ENCODE measurements at regions not wholly inside any gene's neighbourhood (a gene's known extent, or its start where the extent isn't known, plus 50 kb on each side); places are given as distances from the start of the nearest gene placed in this dataset.
A peak's percentile ranks its signal among the peaks of the same experiment; 100 is the strongest.

DNA sequence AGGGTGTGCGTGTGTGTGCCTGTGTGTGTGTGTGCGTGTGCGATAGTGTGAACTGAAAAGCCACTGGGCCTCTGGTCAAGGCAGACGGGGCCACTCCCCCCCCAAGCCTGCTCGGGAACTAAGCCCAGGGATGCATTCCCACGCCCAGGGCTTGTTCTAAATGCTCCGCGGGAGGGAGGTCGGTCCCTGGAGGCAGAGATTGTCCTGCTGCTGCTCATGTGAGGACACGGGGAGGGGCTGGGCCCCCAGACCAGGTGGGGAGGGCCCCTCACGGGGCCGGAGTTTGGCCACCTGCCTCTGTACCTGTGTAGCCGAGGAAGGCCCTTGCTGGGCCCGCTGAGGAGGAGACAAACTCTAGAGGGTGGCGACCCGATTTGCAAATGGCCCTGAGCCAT is 93.9 kb downstream of the PDGFA start:
- DNase-seq: no peak
- Mint-ChIP-seq H3K4me3 (ENCODE audit: unreplicated experiment) (no peak overlapping the region), H3K36me3 (ENCODE audit: unreplicated experiment) (peaks cover 10% of the 10 kb centered on the region), H3K4me1 (ENCODE audit: low read depth, unreplicated experiment) (peaks cover 6% of the 10 kb centered on the region), H3K27me3 (ENCODE audit: unreplicated experiment) (peaks cover 6% of the 10 kb centered on the region), H3K27ac (ENCODE audit: unreplicated experiment) (peak overlapping the region; percentile 33), H3K9me3 (ENCODE audit: unreplicated experiment) (peaks cover 5% of the 10 kb centered on the region)
- TF ChIP-seq CTCF (IDR thresholded peaks at IDR 0.05; ENCODE audit: partially characterized antibody, unreplicated experiment): no peak

- peaks cover 6% of the 10 kb centered on the region for H3K27me3 Mint-ChIP-seq (ENCODE audit: unreplicated experiment)
- peaks cover 5% of the 10 kb centered on the region for H3K9me3 Mint-ChIP-seq (ENCODE audit: unreplicated experiment)
- no peak overlapping the region for H3K27ac Mint-ChIP-seq (ENCODE audit: unreplicated experiment)
Observed at GRCh38 chr7:426510-426909, 93.1 kb downstream of the PDGFA start.

DNA sequence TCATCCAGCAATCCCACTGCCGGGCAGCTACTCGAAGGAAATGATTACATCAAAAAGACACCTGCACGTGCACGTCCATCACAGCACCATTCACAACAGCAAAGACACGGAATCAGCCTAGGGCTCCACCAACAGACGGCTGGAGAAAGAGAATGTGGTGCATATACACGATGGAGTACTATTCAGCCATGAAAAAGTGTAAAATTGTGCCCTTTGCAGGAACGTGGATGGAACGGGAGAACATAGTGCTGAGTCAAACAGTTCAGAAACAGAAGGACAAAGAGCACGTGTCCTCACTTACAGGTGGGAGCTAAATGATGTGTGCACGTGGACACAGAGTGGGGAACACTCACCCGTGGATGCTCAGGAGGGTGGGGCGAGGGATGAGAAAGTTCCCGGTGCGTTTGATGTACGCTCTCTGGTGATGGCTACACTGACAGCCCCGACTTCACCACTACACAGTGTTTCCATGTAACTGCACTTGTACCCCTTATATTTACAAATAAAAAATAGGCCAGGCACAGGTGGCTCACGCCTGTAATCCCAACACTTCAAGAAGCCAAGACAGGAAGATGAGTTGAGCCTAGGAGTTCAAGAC is 92.0 kb downstream of the PDGFA start:
- Mint-ChIP-seq H3K36me3 (ENCODE audit: unreplicated experiment) (peaks cover 10% of the 10 kb centered on the region), H3K4me1 (ENCODE audit: low read depth, unreplicated experiment) (peaks cover 6% of the 10 kb centered on the region), H3K27me3 (ENCODE audit: unreplicated experiment) (peaks cover 6% of the 10 kb centered on the region), H3K27ac (ENCODE audit: unreplicated experiment) (no peak overlapping the region), H3K4me3 (ENCODE audit: unreplicated experiment) (no peak overlapping the region), H3K9me3 (ENCODE audit: unreplicated experiment) (peaks cover 5% of the 10 kb centered on the region)
- TF ChIP-seq CTCF (IDR thresholded peaks at IDR 0.05; ENCODE audit: partially characterized antibody, unreplicated experiment): no peak
- no peak for DNase-seq

More at GRCh38 chr7:426510-426909, 93.1 kb downstream of the PDGFA start:
- Mint-ChIP-seq H3K4me3 (ENCODE audit: unreplicated experiment) (no peak overlapping the region), H3K36me3 (ENCODE audit: unreplicated experiment) (peaks cover 10% of the 10 kb centered on the region), H3K4me1 (ENCODE audit: low read depth, unreplicated experiment) (peaks cover 6% of the 10 kb centered on the region)
- no peak for TF ChIP-seq CTCF (IDR thresholded peaks at IDR 0.05; ENCODE audit: partially characterized antibody, unreplicated experiment)
- DNase-seq: no peak

GRCh38 chr7:428387-428786 is 91.3 kb downstream of the PDGFA start:
- Mint-ChIP-seq H3K4me3 (ENCODE audit: unreplicated experiment) (no peak overlapping the region), H3K36me3 (ENCODE audit: unreplicated experiment) (peaks cover 10% of the 10 kb centered on the region), H3K27ac (ENCODE audit: unreplicated experiment) (no peak overlapping the region), H3K4me1 (ENCODE audit: low read depth, unreplicated experiment) (peaks cover 6% of the 10 kb centered on the region), H3K9me3 (ENCODE audit: unreplicated experiment) (peaks cover 5% of the 10 kb centered on the region), H3K27me3 (ENCODE audit: unreplicated experiment) (peaks cover 6% of the 10 kb centered on the region)
- DNase-seq: no peak
- no peak for TF ChIP-seq CTCF (IDR thresholded peaks at IDR 0.05; ENCODE audit: partially characterized antibody, unreplicated experiment)

DNA sequence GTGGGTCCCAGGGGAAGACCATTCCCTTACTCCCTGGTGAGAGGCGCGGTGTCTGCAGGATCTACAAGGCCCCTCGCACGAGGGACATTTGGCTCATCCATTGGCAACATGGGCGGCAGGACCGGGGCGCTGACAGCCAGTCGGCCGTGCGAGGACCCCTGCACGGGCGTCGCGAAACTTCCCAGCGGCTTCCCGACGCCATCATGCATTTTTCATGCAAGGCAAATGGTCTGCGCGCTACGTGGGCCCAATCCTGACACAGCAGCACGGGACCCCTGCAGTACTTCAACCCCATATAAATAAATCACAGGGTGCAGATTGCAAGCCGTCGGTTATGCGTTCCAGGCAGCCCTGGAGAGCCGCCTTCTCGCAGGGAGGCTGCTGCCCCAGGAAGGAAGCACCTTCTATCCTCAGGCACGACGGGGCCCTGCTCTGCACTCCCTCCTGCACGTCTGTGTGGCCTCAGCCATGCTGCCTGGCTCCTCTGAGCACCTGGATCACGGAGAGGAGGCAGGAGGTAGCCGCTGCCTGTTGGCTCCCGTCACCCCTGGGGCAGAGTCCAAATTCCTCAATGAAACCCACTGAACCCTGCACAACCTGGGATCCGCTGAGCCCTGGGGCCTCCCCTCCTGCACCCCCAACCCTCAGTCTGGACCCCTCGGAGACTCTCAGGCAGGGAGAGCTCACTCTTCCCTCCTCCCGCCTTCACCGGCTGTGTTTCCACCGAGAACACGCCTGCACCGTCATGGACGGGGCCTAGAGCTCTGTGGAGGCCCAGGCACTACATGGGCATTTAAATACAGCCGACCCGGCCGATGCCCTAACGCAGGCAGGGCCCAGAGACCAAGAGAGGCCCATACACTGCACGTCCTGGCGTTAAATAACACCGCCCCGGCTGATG is 90.5 kb downstream of the PDGFA start:
- H3K27me3 Mint-ChIP-seq (ENCODE audit: unreplicated experiment): peaks cover 6% of the 10 kb centered on the region
- no peak overlapping the region for H3K4me3 Mint-ChIP-seq (ENCODE audit: unreplicated experiment)
- no peak for DNase-seq
- peaks cover 6% of the 10 kb centered on the region for H3K4me1 Mint-ChIP-seq (ENCODE audit: low read depth, unreplicated experiment)
- H3K36me3 Mint-ChIP-seq (ENCODE audit: unreplicated experiment): peaks cover 10% of the 10 kb centered on the region
- no peak for TF ChIP-seq CTCF (IDR thresholded peaks at IDR 0.05; ENCODE audit: partially characterized antibody, unreplicated experiment)
- H3K9me3 Mint-ChIP-seq (ENCODE audit: unreplicated experiment): peaks cover 5% of the 10 kb centered on the region
- no peak overlapping the region for H3K27ac Mint-ChIP-seq (ENCODE audit: unreplicated experiment)

Data from glutamatergic neuron (in vitro differentiated cells).